ENCODE measurements at regions not wholly inside any gene's neighbourhood (a gene's known extent, or its start where the extent isn't known, plus 50 kb on each side); places are given as distances from the start of the nearest gene placed in this dataset.

GRCh38 chr12:85693093-85693665, 143.0 kb downstream of the RASSF9 start:
- no peak for TF ChIP-seq CTCF (conservative IDR thresholded peaks at IDR 0.05; ENCODE audit: low read length)
- no peak for TF ChIP-seq EZH2phosphoT487 (IDR thresholded peaks at IDR 0.05; ENCODE audit: borderline replicate concordance)

Data from Loucy (cell line).